A673 (cell line): ENCODE measurements at regions not wholly inside any gene's neighbourhood (a gene's known extent, or its start where the extent isn't known, plus 50 kb on each side); places are given as distances from the start of the nearest gene placed in this dataset.

ENCODE experiments used
- BruUV-seq: library from RNA; stranded (reverse); fragments of 400-500 nt; replicated peaks from 2 replicates; lab custom pipeline; 2021; lab: Mats Ljungman, UMichigan
- CTCF ChIA-PET: fragments of 300-600 bp; sonication (Branson Sonifier 250); formaldehyde crosslinking; loops from one replicate; lab custom pipeline; 2022; ENCODE audit warnings: antibody characterized with exemption; lab: Charles Lee
- POLR2A ChIA-PET: fragments of 300-600 bp; sonication (Branson Sonifier 250); formaldehyde crosslinking; loops from one replicate; lab custom pipeline; 2022; ENCODE audit warnings: antibody characterized with exemption; ENCODE audit not compliant: low non-redundant PET; lab: Charles Lee
- DNase-seq: peaks from one replicate; pipeline ENCODE4 v3.0.0-alpha.2; 2015; ENCODE audit warnings: low spot score
- H3K27ac ChIP-seq: fragments of 200-600 bp; sonication (generic); 2 replicates; pipeline ENCODE4 v1.5.1; 2016; ENCODE audit warnings: mixed run types, low read depth, mild to moderate bottlenecking, mixed read lengths, antibody characterized with exemption, low read length; ENCODE audit not compliant: poor library complexity, severe bottlenecking
- H3K27me3 ChIP-seq: fragments of 200-600 bp; sonication (generic); replicated peaks from 2 replicates; pipeline ENCODE4 v1.6.1; 2017; ENCODE audit warnings: mixed run types, low read depth, mild to moderate bottlenecking, mixed read lengths, antibody characterized with exemption, low read length; ENCODE audit not compliant: insufficient read depth, poor library complexity
- H3K36me3 ChIP-seq: fragments of 200-600 bp; sonication (generic); 2 replicates; pipeline ENCODE4 v1.6.1; 2016; ENCODE audit warnings: mixed run types, mild to moderate bottlenecking, mixed read lengths, antibody characterized with exemption, low read length; ENCODE audit not compliant: insufficient read depth, poor library complexity, severe bottlenecking
- H3K4me1 ChIP-seq: fragments of 200-600 bp; sonication (generic); 2 replicates; pipeline ENCODE4 v1.6.1; 2017; ENCODE audit warnings: mixed run types, mild to moderate bottlenecking, mixed read lengths, antibody characterized with exemption, low read length; ENCODE audit not compliant: insufficient read depth, poor library complexity, severe bottlenecking
- H3K4me3 ChIP-seq: fragments of 200-600 bp; sonication (generic); 2 replicates; pipeline ENCODE4 v1.5.1; 2016; ENCODE audit warnings: low read depth, mixed run types, mild to moderate bottlenecking, mixed read lengths, low read length; ENCODE audit not compliant: poor library complexity, severe bottlenecking
- H3K9me3 ChIP-seq: fragments of 200-600 bp; sonication (generic); 2 replicates; pipeline ENCODE4 v1.6.1; 2016; ENCODE audit warnings: mixed run types, low read depth, mild to moderate bottlenecking, mixed read lengths, antibody characterized with exemption, low read length; ENCODE audit not compliant: poor library complexity, severe bottlenecking
- CTCF ChIP-seq: fragments of 300-800, 200-600 bp; sonication (generic); conservative IDR thresholded peaks from 2 replicates; pipeline ENCODE4 v1.5.1; 2017; ENCODE audit warnings: low read depth, mild to moderate bottlenecking, antibody characterized with exemption, low read length, moderate library complexity, mixed read lengths
- EZH2 ChIP-seq: fragments of 200-600 bp; sonication (generic); IDR thresholded peaks from 2 replicates; pipeline ENCODE4 v1.6.1; 2017; ENCODE audit warnings: borderline replicate concordance, low read depth, mild to moderate bottlenecking, mixed read lengths, antibody characterized with exemption, low read length; ENCODE audit not compliant: poor library complexity, severe bottlenecking
- intact Hi-C: fragments of 100-400 bp; cut with micrococcal nuclease; formaldehyde crosslinking; loops from one replicate; pipeline ENCODE4 v1.10.0; 2022; ENCODE audit not compliant: unreplicated experiment

- ChIA-PET POLR2A (no interaction called here), CTCF (no interaction called here)
- Histone ChIP-seq H3K4me1 (no peaks in the 10 kb centered on the region), H3K4me3 (no peak overlapping the region), H3K9me3 (no peaks in the 10 kb centered on the region), H3K36me3 (no peaks in the 10 kb centered on the region), H3K27me3 (no peaks in the 10 kb centered on the region), H3K27ac (no peak overlapping the region)
- BruUV-seq = no TSS peak
- intact Hi-C loops = no loop called here
- no peak for DNase-seq
- no peak for TF ChIP-seq CTCF
- no peak for TF ChIP-seq EZH2
These were observed 571.5 kb upstream of the FBXO33 start for GRCh38 chr14:40003773-40004172.

- no peak overlapping the region for H3K4me3 ChIP-seq
- CTCF ChIA-PET = no interaction called here
- intact Hi-C loops = loop anchor here (10.0 kb wide), 1 partner anchor 406 kb away; no protein-coding TSS in a partner anchor
- no peaks in the 10 kb centered on the region for H3K27me3 ChIP-seq
- POLR2A ChIA-PET = no interaction called here
- H3K9me3 ChIP-seq = no peaks in the 10 kb centered on the region
- H3K4me1 ChIP-seq = no peaks in the 10 kb centered on the region
- no peak for TF ChIP-seq CTCF
- no peak for TF ChIP-seq EZH2
- BruUV-seq = no TSS peak
- no peak for DNase-seq
- no peaks in the 10 kb centered on the region for H3K36me3 ChIP-seq
- H3K27ac ChIP-seq = no peak overlapping the region
These were observed 566.6 kb upstream of the FBXO33 start for GRCh38 chr14:39998854-39999253.

- CTCF ChIA-PET = no interaction called here
- H3K27ac ChIP-seq = no peak overlapping the region
- BruUV-seq = no TSS peak
- no peak for TF ChIP-seq CTCF
- TF ChIP-seq EZH2 = no peak
- no peaks in the 10 kb centered on the region for H3K9me3 ChIP-seq
- H3K27me3 ChIP-seq = no peaks in the 10 kb centered on the region
- no peak overlapping the region for H3K4me3 ChIP-seq
- intact Hi-C loops = loop anchor here (10.0 kb wide), 1 partner anchor 407 kb away; no protein-coding TSS in a partner anchor
- POLR2A ChIA-PET = no interaction called here
- DNase-seq = no peak
- H3K36me3 ChIP-seq = no peaks in the 10 kb centered on the region
- no peaks in the 10 kb centered on the region for H3K4me1 ChIP-seq
These were observed 565.9 kb upstream of the FBXO33 start for GRCh38 chr14:39998114-39998513.
